Breast epithelium (tissue), 3 donors: ENCODE measurements at regions not wholly inside any gene's neighbourhood (a gene's known extent, or its start where the extent isn't known, plus 50 kb on each side); places are given as distances from the start of the nearest gene placed in this dataset.
"Not testable (repeated sequence)": the region's sequence is repeated elsewhere in the genome, so short reads cannot be mapped to it uniquely, and the experiment has no call there.

Experiments used
- POLR2A ChIP-seq: fragments of 450-650 bp; IDR thresholded peaks from one replicate; pipeline ENCODE4 v1.6.1; 2016; ENCODE audit warnings: antibody characterized with exemption, mild to moderate bottlenecking, moderate library complexity
- TF ChIP-seq, protein P1 (sequence below), 3 donors: fragments of 450-650 bp; IDR thresholded peaks; one replicate each; pipeline ENCODE4 v1.5.1; 2016 to 2017; ENCODE audit warnings: antibody characterized with exemption in 3 of 3, mild to moderate bottlenecking in 3 of 3, moderate library complexity in 3 of 3

DNA sequence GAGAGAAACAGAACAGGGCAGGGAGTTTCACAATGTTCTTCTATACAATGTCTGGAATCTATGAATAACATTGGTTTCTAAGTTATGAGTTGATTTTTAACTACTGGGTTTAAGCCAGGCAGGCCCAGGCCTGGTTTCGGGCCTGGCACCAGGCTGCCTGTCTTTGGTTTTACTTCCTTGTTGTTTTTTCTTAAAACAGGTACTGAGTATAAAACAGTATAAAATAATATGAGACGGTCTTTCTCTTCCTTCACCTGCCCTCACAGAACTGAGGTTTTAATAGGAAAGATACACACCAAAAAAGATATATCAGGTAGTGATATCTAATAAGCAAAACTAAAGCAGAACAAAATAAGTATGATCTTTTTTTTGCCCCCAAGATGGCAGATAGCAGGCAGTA is 52.0 kb downstream of the CRPPA start:
- TF ChIP-seq POLR2A: not testable (repeated sequence)
- TF ChIP-seq, protein P1, sequence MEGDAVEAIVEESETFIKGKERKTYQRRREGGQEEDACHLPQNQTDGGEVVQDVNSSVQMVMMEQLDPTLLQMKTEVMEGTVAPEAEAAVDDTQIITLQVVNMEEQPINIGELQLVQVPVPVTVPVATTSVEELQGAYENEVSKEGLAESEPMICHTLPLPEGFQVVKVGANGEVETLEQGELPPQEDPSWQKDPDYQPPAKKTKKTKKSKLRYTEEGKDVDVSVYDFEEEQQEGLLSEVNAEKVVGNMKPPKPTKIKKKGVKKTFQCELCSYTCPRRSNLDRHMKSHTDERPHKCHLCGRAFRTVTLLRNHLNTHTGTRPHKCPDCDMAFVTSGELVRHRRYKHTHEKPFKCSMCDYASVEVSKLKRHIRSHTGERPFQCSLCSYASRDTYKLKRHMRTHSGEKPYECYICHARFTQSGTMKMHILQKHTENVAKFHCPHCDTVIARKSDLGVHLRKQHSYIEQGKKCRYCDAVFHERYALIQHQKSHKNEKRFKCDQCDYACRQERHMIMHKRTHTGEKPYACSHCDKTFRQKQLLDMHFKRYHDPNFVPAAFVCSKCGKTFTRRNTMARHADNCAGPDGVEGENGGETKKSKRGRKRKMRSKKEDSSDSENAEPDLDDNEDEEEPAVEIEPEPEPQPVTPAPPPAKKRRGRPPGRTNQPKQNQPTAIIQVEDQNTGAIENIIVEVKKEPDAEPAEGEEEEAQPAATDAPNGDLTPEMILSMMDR (IDR thresholded peaks at IDR 0.05): not testable (repeated sequence)
